WERI-Rb-1 (cell line): ENCODE measurements at regions not wholly inside any gene's neighbourhood (a gene's known extent, or its start where the extent isn't known, plus 50 kb on each side); places are given as distances from the start of the nearest gene placed in this dataset.

Experiments used
- DNase-seq: peaks from one replicate; pipeline ENCODE4 v3.0.0-alpha.2; 2020
- H3K27ac ChIP-seq: fragments of 250-450 bp; sonication (Bioruptor Pico); 2 replicates; pipeline ENCODE4 v1.5.1; 2020; ENCODE audit warnings: mild to moderate bottlenecking, moderate library complexity
- H3K27me3 ChIP-seq: fragments of 250-450 bp; sonication (Bioruptor Pico); 2 replicates; pipeline ENCODE4 v1.5.1; 2021; ENCODE audit warnings: mild to moderate bottlenecking, low read depth, moderate library complexity; ENCODE audit not compliant: insufficient read depth, severe bottlenecking
- H3K36me3 ChIP-seq: fragments of 250-450 bp; sonication (Bioruptor Pico); 2 replicates; pipeline ENCODE4 v1.5.1; 2020; ENCODE audit warnings: mild to moderate bottlenecking, moderate library complexity
- H3K4me3 ChIP-seq: 2 replicates; pipeline ENCODE4 v1.5.1; 2011; ENCODE audit warnings: low read depth, mild to moderate bottlenecking, control low read depth, low read length
- H3K9me3 ChIP-seq: fragments of 250-450 bp; sonication (Bioruptor Pico); 2 replicates; pipeline ENCODE4 v1.5.1; 2021; ENCODE audit warnings: mild to moderate bottlenecking, moderate library complexity; ENCODE audit not compliant: severe bottlenecking
- CTCF ChIP-seq: IDR thresholded peaks from 2 replicates; pipeline ENCODE4 v1.5.1; 2011; ENCODE audit warnings: low read depth, mild to moderate bottlenecking, control low read depth, inconsistent platforms, low read length

GRCh38 chr12:45655186-45655585, 74.3 kb upstream of the ARID2 start:
- TF ChIP-seq CTCF = 0 out of 2 replicates have a peak, but pooled peaks have one; percentile 12
- no peak overlapping the region for H3K27ac ChIP-seq
- no peaks in the 10 kb centered on the region for H3K36me3 ChIP-seq
- no peaks in the 10 kb centered on the region for H3K27me3 ChIP-seq
- H3K4me3 ChIP-seq = no peak overlapping the region
- no peaks in the 10 kb centered on the region for H3K9me3 ChIP-seq
- DNase-seq = no peak

- Histone ChIP-seq H3K36me3 (no peaks in the 10 kb centered on the region), H3K9me3 (no peaks in the 10 kb centered on the region), H3K27me3 (no peaks in the 10 kb centered on the region), H3K27ac (no peak overlapping the region), H3K4me3 (no peak overlapping the region)
- TF ChIP-seq CTCF = no peak
- DNase-seq = no peak
Observed at GRCh38 chr12:45655743-45656142, 73.8 kb upstream of the ARID2 start.

- TF ChIP-seq CTCF = no peak
- Histone ChIP-seq H3K27ac (no peak overlapping the region), H3K4me3 (no peak overlapping the region), H3K27me3 (no peaks in the 10 kb centered on the region), H3K9me3 (no peaks in the 10 kb centered on the region), H3K36me3 (no peaks in the 10 kb centered on the region)
- no peak for DNase-seq
Observed at GRCh38 chr12:45658020-45658419, 71.5 kb upstream of the ARID2 start.

- Histone ChIP-seq H3K27me3 (no peaks in the 10 kb centered on the region), H3K27ac (no peak overlapping the region), H3K36me3 (no peaks in the 10 kb centered on the region), H3K9me3 (no peaks in the 10 kb centered on the region), H3K4me3 (no peak overlapping the region)
- TF ChIP-seq CTCF = no peak
- DNase-seq = no peak
Observed at GRCh38 chr12:45660330-45660729, 69.2 kb upstream of the ARID2 start.

GRCh38 chr12:45663455-45663854, 66.1 kb upstream of the ARID2 start:
- H3K27me3 ChIP-seq = no peaks in the 10 kb centered on the region
- H3K4me3 ChIP-seq = no peak overlapping the region
- no peak for DNase-seq
- TF ChIP-seq CTCF = no peak
- no peaks in the 10 kb centered on the region for H3K9me3 ChIP-seq
- no peaks in the 10 kb centered on the region for H3K36me3 ChIP-seq
- H3K27ac ChIP-seq = no peak overlapping the region

- Histone ChIP-seq H3K9me3 (no peaks in the 10 kb centered on the region), H3K27ac (no peak overlapping the region), H3K4me3 (no peak overlapping the region), H3K36me3 (no peaks in the 10 kb centered on the region), H3K27me3 (no peaks in the 10 kb centered on the region)
- no peak for DNase-seq
- TF ChIP-seq CTCF = no peak
Observed at GRCh38 chr12:45665941-45666340, 63.6 kb upstream of the ARID2 start.
